CD4-positive, alpha-beta T cell (primary cell): ENCODE measurements at regions not wholly inside any gene's neighbourhood (a gene's known extent, or its start where the extent isn't known, plus 50 kb on each side); places are given as distances from the start of the nearest gene placed in this dataset.
"Not testable (repeated sequence)": the region's sequence is repeated elsewhere in the genome, so short reads cannot be mapped to it uniquely, and the experiment has no call there.

Source experiments
- ATAC-seq: fragments of 200-7000 bp; cut with Tn5 transposase; one replicate; pipeline ENCODE4 v1.10.0; 2022; ENCODE audit warnings: mild to moderate bottlenecking; ENCODE audit not compliant: poor library complexity
- CTCF ChIA-PET: fragments of 350-600 bp; sonication (Branson Sonifier 250); formaldehyde crosslinking; loops from one replicate; lab custom pipeline; 2021; ENCODE audit warnings: antibody characterized with exemption, inconsistent platforms; lab: Charles Lee
- POLR2A ChIA-PET: fragments of 350-600 bp; sonication (Branson Sonifier 250); formaldehyde crosslinking; loops from one replicate; lab custom pipeline; 2021; ENCODE audit warnings: antibody characterized with exemption, inconsistent platforms; lab: Charles Lee
- DNase-seq, 14 experiments: peaks; one replicate each; pipeline ENCODE4 v3.0.0-alpha.2; 2013 to 2020; ENCODE audit warnings: mixed read lengths in 2 of 14
- H3K27ac ChIP-seq, 2 donors: one replicate each; pipeline versions ENCODE4 v1.5.1 to v1.7.0; 2013; ENCODE audit warnings: low read length in 2 of 2, low read depth in 1 of 2, mild to moderate bottlenecking in 1 of 2
- H3K27me3 ChIP-seq, 2 experiments: 1 replicate in 1 of 2; 2 replicates in 1 of 2; pipeline versions ENCODE4 v1.6.1 to v1.7.0; 2013; ENCODE audit warnings: low read length in 2 of 2, control low read depth in 1 of 2, mild to moderate bottlenecking in 1 of 2, moderate library complexity in 1 of 2; ENCODE audit not compliant: insufficient read depth in 2 of 2, control insufficient read depth in 1 of 2
- H3K36me3 ChIP-seq: one replicate; pipeline ENCODE4 v1.6.1; 2013; ENCODE audit warnings: low read length, control low read depth; ENCODE audit not compliant: insufficient read depth
- H3K4me1 ChIP-seq: one replicate; pipeline ENCODE4 v1.6.1; 2013; ENCODE audit warnings: low read length, control low read depth; ENCODE audit not compliant: insufficient read depth
- H3K4me3 ChIP-seq: one replicate; pipeline ENCODE4 v1.5.1; 2013; ENCODE audit warnings: mild to moderate bottlenecking, low read length, moderate library complexity
- H3K9me3 ChIP-seq, 2 experiments: 1 replicate in 1 of 2; 2 replicates in 1 of 2; pipeline versions ENCODE4 v1.6.1 to v1.7.0; 2013; ENCODE audit warnings: low read length in 2 of 2, mild to moderate bottlenecking in 2 of 2, control low read depth in 1 of 2, moderate library complexity in 1 of 2; ENCODE audit not compliant: control insufficient read depth in 1 of 2, insufficient read depth in 1 of 2
- H3K27ac Mint-ChIP-seq: one replicate; pipeline ENCODE4 v1.8.0; 2020; ENCODE audit warnings: mixed read lengths
- H3K27me3 Mint-ChIP-seq: one replicate; pipeline ENCODE4 v1.8.0; 2021; ENCODE audit warnings: mixed read lengths
- H3K36me3 Mint-ChIP-seq: one replicate; pipeline ENCODE4 v1.8.0; 2021; ENCODE audit warnings: low read depth, mixed read lengths
- H3K4me1 Mint-ChIP-seq: one replicate; pipeline ENCODE4 v1.8.0; 2021; ENCODE audit warnings: low read depth, mixed read lengths
- H3K4me3 Mint-ChIP-seq: one replicate; pipeline ENCODE4 v1.8.0; 2020; ENCODE audit warnings: mild to moderate bottlenecking, mixed read lengths
- H3K9me3 Mint-ChIP-seq: one replicate; pipeline ENCODE4 v1.8.0; 2020; ENCODE audit warnings: mixed read lengths
- CTCF ChIP-seq: fragments of 200-600 bp; IDR thresholded peaks from one replicate; pipeline ENCODE4 v1.8.0; 2022; ENCODE audit warnings: antibody characterized with exemption, mild to moderate bottlenecking
- intact Hi-C, 2 experiments: fragments of 100-400 bp; cut with DNase I in 1 of 2; cut with micrococcal nuclease in 1 of 2; formaldehyde crosslinking; loops; one replicate each; pipeline versions ENCODE4 v1.15.1 to v1.9.0; 2023 to 2025; cut with DNase I, micrococcal nuclease

GRCh38 chr5:85549836-85550599, 1067.7 kb upstream of the COX7C start:
- Histone ChIP-seq H3K27ac (no peak overlapping the region), H3K4me3 (no peak overlapping the region), H3K36me3 (no peaks in the 10 kb centered on the region), H3K9me3 (peaks cover 6 to 14% of the 10 kb centered on the region in 2 experiments), H3K27me3 (no peaks in the 10 kb centered on the region), H3K4me1 (no peaks in the 10 kb centered on the region)
- H3K27me3 Mint-ChIP-seq: no peaks in the 10 kb centered on the region
- H3K4me1 Mint-ChIP-seq: no peaks in the 10 kb centered on the region
- DNase-seq: peak in 1 of 14 experiments; percentile 5
- no peak overlapping the region for H3K4me3 Mint-ChIP-seq
- TF ChIP-seq CTCF: no peak
- H3K27ac Mint-ChIP-seq: no peak overlapping the region
- ATAC-seq: no peak
- peaks cover 20% of the 10 kb centered on the region for H3K9me3 Mint-ChIP-seq
- POLR2A ChIA-PET: no interaction called here
- intact Hi-C loops: no loop called here
- H3K36me3 Mint-ChIP-seq: no peaks in the 10 kb centered on the region
- CTCF ChIA-PET: no interaction called here

GRCh38 chr5:85556464-85556863, 1061.3 kb upstream of the COX7C start:
- no peaks in the 10 kb centered on the region for H3K36me3 Mint-ChIP-seq
- peak in 1 of 14 experiments; percentile 5 for DNase-seq
- H3K27me3 ChIP-seq: no peaks in the 10 kb centered on the region
- no peak overlapping the region for H3K27ac ChIP-seq
- H3K27ac Mint-ChIP-seq: no peak overlapping the region
- no peak overlapping the region for H3K4me3 Mint-ChIP-seq
- H3K27me3 Mint-ChIP-seq: no peaks in the 10 kb centered on the region
- intact Hi-C loops: no loop called here
- no peaks in the 10 kb centered on the region for H3K4me1 ChIP-seq
- peaks cover 31% of the 10 kb centered on the region for H3K9me3 Mint-ChIP-seq
- H3K4me3 ChIP-seq: no peak overlapping the region
- H3K36me3 ChIP-seq: no peaks in the 10 kb centered on the region
- ChIA-PET POLR2A (no interaction called here), CTCF (no interaction called here)
- no peak for TF ChIP-seq CTCF
- no peaks in the 10 kb centered on the region for H3K4me1 Mint-ChIP-seq
- peaks cover 5 to 9% of the 10 kb centered on the region in 2 experiments for H3K9me3 ChIP-seq
- ATAC-seq: no peak

- ChIA-PET CTCF (no interaction called here), POLR2A (no interaction called here)
- Histone ChIP-seq H3K4me1 (no peaks in the 10 kb centered on the region), H3K9me3 (no peaks in the 10 kb centered on the region), H3K27ac (no peak overlapping the region), H3K36me3 (no peaks in the 10 kb centered on the region), H3K4me3 (no peak overlapping the region), H3K27me3 (no peaks in the 10 kb centered on the region)
- DNase-seq (no peak), ATAC-seq (no peak)
- Mint-ChIP-seq H3K4me1 (no peaks in the 10 kb centered on the region), H3K27me3 (no peaks in the 10 kb centered on the region), H3K27ac (no peak overlapping the region), H3K4me3 (no peak overlapping the region), H3K9me3 (peaks cover under 1% of the 10 kb centered on the region), H3K36me3 (no peaks in the 10 kb centered on the region)
- no peak for TF ChIP-seq CTCF
- intact Hi-C loops: no loop called here
Measured at GRCh38 chr5:85576666-85577065, 1041.1 kb upstream of the COX7C start.

GRCh38 chr5:85587806-85588205, 1029.9 kb upstream of the COX7C start:
- DNase-seq, H3K27ac Mint-ChIP-seq, H3K4me1 Mint-ChIP-seq, CTCF ChIA-PET, H3K27ac ChIP-seq, H3K4me3 ChIP-seq, H3K27me3 ChIP-seq, H3K4me3 Mint-ChIP-seq, H3K27me3 Mint-ChIP-seq, ATAC-seq, POLR2A ChIA-PET, H3K36me3 ChIP-seq, intact Hi-C loops, H3K4me1 ChIP-seq, H3K36me3 Mint-ChIP-seq: not testable (repeated sequence)
- peaks cover 24% of the 10 kb centered on the region for H3K9me3 Mint-ChIP-seq
- H3K9me3 ChIP-seq: peaks cover 0 to 16% of the 10 kb centered on the region in 2 experiments

GRCh38 chr5:85588268-85588667, 1029.5 kb upstream of the COX7C start:
- H3K4me1 ChIP-seq, H3K4me3 Mint-ChIP-seq, H3K27me3 ChIP-seq, H3K4me3 ChIP-seq, H3K36me3 ChIP-seq, intact Hi-C loops, H3K27me3 Mint-ChIP-seq, POLR2A ChIA-PET, H3K36me3 Mint-ChIP-seq, DNase-seq, H3K27ac ChIP-seq, ATAC-seq, H3K4me1 Mint-ChIP-seq, CTCF ChIA-PET, H3K27ac Mint-ChIP-seq: not testable (repeated sequence)
- peaks cover 24% of the 10 kb centered on the region for H3K9me3 Mint-ChIP-seq
- H3K9me3 ChIP-seq: peaks cover 0 to 16% of the 10 kb centered on the region in 2 experiments
